GM12878 (cell line): ENCODE measurements at regions not wholly inside any gene's neighbourhood (a gene's known extent, or its start where the extent isn't known, plus 50 kb on each side); places are given as distances from the start of the nearest gene placed in this dataset.

Experiments used
- ATAC-seq: fragments of 200-7000 bp; cut with Tn5 transposase; 3 replicates; pipeline ENCODE4 v1.9.1; 2020; ENCODE audit warnings: mild to moderate bottlenecking, moderate library complexity
- BruUV-seq: library from RNA; stranded (reverse); fragments of 400-500 nt; replicated peaks from 2 replicates; lab custom pipeline; 2021; lab: Mats Ljungman, UMichigan
- CTCF ChIA-PET: fragments of 300-600 bp; sonication (Branson Sonifier 250); formaldehyde crosslinking; extraction: SDS; loops from one replicate; lab custom pipeline; 2021; ENCODE audit warnings: inconsistent platforms; lab: Yijun Ruan, JAX
- POLR2A ChIA-PET: fragments of 350-600 bp; formaldehyde crosslinking; extraction: SDS; loops from one replicate; lab custom pipeline; 2021; ENCODE audit warnings: inconsistent platforms; lab: Charles Lee
- RAD21 ChIA-PET: fragments of 300-600 bp; sonication (Branson Sonifier 250); formaldehyde crosslinking; loops from one replicate; lab custom pipeline; 2023; ENCODE audit warnings: antibody characterized with exemption; ENCODE audit not compliant: unreplicated experiment; lab: Charles Lee
- SMC1A ChIA-PET: fragments of 300-600 bp; sonication (Branson Sonifier 250); formaldehyde crosslinking; loops from one replicate; lab custom pipeline; 2023; ENCODE audit not compliant: unreplicated experiment, uncharacterized antibody; lab: Charles Lee
- DNase-seq: peaks from one replicate; pipeline ENCODE4 v3.0.0-alpha.2; 2011; ENCODE audit warnings: low read depth, low spot score
- FAIRE-seq: peaks from 3 replicates; lab custom pipeline; 2011; peaks lifted over from hg19 to GRCh38; lab: Jason Lieb, UNC
- H2AFZ ChIP-seq: 2 replicates; pipeline ENCODE4 v1.6.0; 2011; ENCODE audit warnings: low read depth, low read length, control low read depth; ENCODE audit not compliant: control insufficient read depth
- H3K27ac ChIP-seq: 2 replicates; pipeline ENCODE4 v1.5.1; 2011; ENCODE audit warnings: control low read depth; ENCODE audit not compliant: control insufficient read depth, insufficient read depth
- H3K27me3 ChIP-seq, 2 experiments: replicated peaks in 1 of 2; 2 replicates each; pipeline versions ENCODE4 v1.6.0 to v1.6.1; 2011; ENCODE audit warnings: low read length in 1 of 2; ENCODE audit not compliant: control insufficient read depth in 2 of 2, insufficient read depth in 2 of 2
- H3K36me3 ChIP-seq, 2 experiments: 2 replicates each; pipeline ENCODE4 v1.5.1; 2011; ENCODE audit warnings: low read length in 1 of 2; ENCODE audit not compliant: control insufficient read depth in 2 of 2, insufficient read depth in 2 of 2
- H3K4me1 ChIP-seq: 2 replicates; pipeline ENCODE4 v1.6.1; 2011; ENCODE audit warnings: mild to moderate bottlenecking, low read length, moderate library complexity, mixed read lengths; ENCODE audit not compliant: control insufficient read depth, insufficient read depth
- H3K4me2 ChIP-seq: 2 replicates; pipeline ENCODE4 v1.6.0; 2011; ENCODE audit warnings: control low read depth; ENCODE audit not compliant: control insufficient read depth, insufficient read depth
- H3K4me3 ChIP-seq: fragments of 200-600 bp; sonication (generic); 2 replicates; pipeline ENCODE4 v1.5.1; 2016
- H3K79me2 ChIP-seq: 2 replicates; pipeline ENCODE4 v1.6.0; 2011; ENCODE audit warnings: low read length; ENCODE audit not compliant: control insufficient read depth, insufficient read depth
- H3K9ac ChIP-seq: 2 replicates; pipeline ENCODE4 v1.8.0; 2011; ENCODE audit warnings: low read length, control low read depth, mixed read lengths; ENCODE audit not compliant: control insufficient read depth, insufficient read depth
- H3K9me3 ChIP-seq: replicated peaks from 3 replicates; pipeline ENCODE4 v1.5.1; 2011; ENCODE audit warnings: mild to moderate bottlenecking, low read length; ENCODE audit not compliant: control insufficient read depth, insufficient read depth
- H4K20me1 ChIP-seq: 2 replicates; pipeline ENCODE4 v1.6.0; 2011; ENCODE audit not compliant: control insufficient read depth, insufficient read depth
- ASH2L ChIP-seq: fragments of 300-600, 200-600 bp; sonication (generic); IDR thresholded peaks from 2 replicates; pipeline ENCODE4 v1.6.1; 2017; ENCODE audit warnings: low read depth, mild to moderate bottlenecking, borderline replicate concordance
- ATF2 ChIP-seq: IDR thresholded peaks from 2 replicates; pipeline ENCODE4 v1.6.1; 2012; ENCODE audit warnings: low read length, inconsistent platforms
- ATF7 ChIP-seq: fragments of 450-650 bp; IDR thresholded peaks from 2 replicates; pipeline ENCODE4 v1.6.1; 2016; ENCODE audit warnings: low read depth, mild to moderate bottlenecking
- CHD4 ChIP-seq: fragments of 200-600 bp; sonication (generic); IDR thresholded peaks from 2 replicates; pipeline ENCODE4 v1.6.1; 2016; ENCODE audit warnings: mild to moderate bottlenecking
- ESRRA ChIP-seq: IDR thresholded peaks from 2 replicates; pipeline ENCODE4 v1.6.1; 2012; ENCODE audit warnings: mild to moderate bottlenecking, low read length, improper control_type of control experiment
- ETV6 ChIP-seq, 2 experiments: fragments of 450-650 bp in 1 of 2; IDR thresholded peaks in 1 of 2; conservative IDR thresholded peaks in 1 of 2; 2 replicates each; pipeline ENCODE4 v1.6.1; 2014; ENCODE audit warnings: antibody characterized with exemption in 1 of 2, borderline replicate concordance in 1 of 2, low read depth in 1 of 2, mild to moderate bottlenecking in 1 of 2, moderate library complexity in 1 of 2
- IKZF1 ChIP-seq: fragments of 450-650 bp; conservative IDR thresholded peaks from 2 replicates; pipeline ENCODE4 v1.6.1; 2017; ENCODE audit warnings: antibody characterized with exemption, mild to moderate bottlenecking
- POLR2AphosphoS2 ChIP-seq: IDR thresholded peaks from 2 replicates; pipeline ENCODE4 v1.6.1; 2011; ENCODE audit warnings: low read depth, mild to moderate bottlenecking, low read length, improper control_type of control experiment, moderate library complexity
- POU2F2 ChIP-seq: IDR thresholded peaks from 3 replicates; pipeline ENCODE4 v1.6.1; 2011; ENCODE audit warnings: low read depth, mild to moderate bottlenecking, low read length, borderline replicate concordance
- RAD51 ChIP-seq: fragments of 450-650 bp; IDR thresholded peaks from 2 replicates; pipeline ENCODE4 v1.6.1; 2016; ENCODE audit warnings: moderate library complexity, mild to moderate bottlenecking, inconsistent platforms
- RFX5 ChIP-seq: IDR thresholded peaks from 2 replicates; pipeline ENCODE4 v1.6.1; 2011; ENCODE audit warnings: low read depth, low read length, improper control_type of control experiment
- TBL1XR1 ChIP-seq: IDR thresholded peaks from 2 replicates; pipeline ENCODE4 v1.6.1; 2012; ENCODE audit warnings: low read depth, low read length, improper control_type of control experiment
- TCF12 ChIP-seq: IDR thresholded peaks from 2 replicates; pipeline ENCODE4 v1.6.1; 2011; ENCODE audit warnings: low read depth, mild to moderate bottlenecking, low read length
- ZBED1 ChIP-seq: IDR thresholded peaks from 2 replicates; pipeline ENCODE4 v1.6.1; 2016; ENCODE audit warnings: borderline replicate concordance
- ZNF384 ChIP-seq: IDR thresholded peaks from 2 replicates; pipeline ENCODE4 v1.6.1; 2012; ENCODE audit warnings: low read depth, mild to moderate bottlenecking, low read length, improper control_type of control experiment, borderline replicate concordance
- ZNF622 ChIP-seq: fragments of 450-650 bp; IDR thresholded peaks from 2 replicates; pipeline ENCODE4 v1.6.1; 2017; ENCODE audit warnings: mild to moderate bottlenecking, inconsistent platforms
- WGBS: methylation state at CpG from one replicate; pipeline ENCODE4 v1.1.6; 2016; ENCODE audit warnings: low lambda C conversion rate; ENCODE audit not compliant: insufficient replicate concordance, insufficient coverage; ENCODE audit errors: missing lambda C conversion rate; 5-methylcytosine and 5-hydroxymethylcytosine counted together
- in situ Hi-C: fragments of 300-500 bp; cut with MboI; formaldehyde crosslinking; loops from 9 replicates; pipeline ENCODE4 v1.14.3; 2018; ENCODE audit warnings: mixed read lengths
- intact Hi-C: fragments of 100-400 bp; cut with micrococcal nuclease; formaldehyde crosslinking; loops from one replicate; pipeline ENCODE4 v1.14.2; 2022; ENCODE audit not compliant: unreplicated experiment
- TF ChIP-seq, protein P1 (sequence below): fragments of 150-350 bp; IDR thresholded peaks from 2 replicates; pipeline ENCODE4 v1.6.1; 2014; ENCODE audit warnings: mild to moderate bottlenecking, low read depth, low read length

DNA sequence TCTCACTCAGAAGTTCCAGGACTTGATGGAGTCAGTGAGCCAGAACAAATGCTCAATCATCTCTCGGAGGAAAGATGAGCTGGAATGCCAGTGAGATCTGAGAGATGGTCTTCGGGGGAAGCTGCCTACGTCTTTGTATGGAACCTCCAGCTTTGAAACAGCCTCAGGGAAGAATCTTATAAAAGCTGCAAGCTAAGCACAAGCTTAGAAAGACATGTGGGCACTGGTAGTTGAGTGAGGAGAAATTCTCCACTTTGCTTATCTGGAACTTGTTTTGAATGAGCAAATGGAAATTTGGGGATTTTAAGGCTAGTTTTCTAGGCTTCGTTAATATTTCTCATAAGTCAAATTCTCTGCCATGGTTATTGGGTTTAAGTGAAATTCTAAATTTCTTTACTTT is 594.4 kb downstream of the QKI start:
- Histone ChIP-seq H4K20me1 (no peaks in the 10 kb centered on the region), H3K27me3 (no peaks in the 10 kb centered on the region), H3K9me3 (no peaks in the 10 kb centered on the region), H3K79me2 (no peaks in the 10 kb centered on the region), H3K4me1 (no peaks in the 10 kb centered on the region), H3K36me3 (no peaks in the 10 kb centered on the region), H3K9ac (no peak overlapping the region), H3K27ac (no peak overlapping the region), H2AFZ (no peak overlapping the region), H3K4me3 (no peak overlapping the region), H3K4me2 (no peak overlapping the region)
- BruUV-seq, result no TSS peak
- in situ Hi-C loops, result no loop called here
- FAIRE-seq, result no peak
- no peak for ATAC-seq
- ChIA-PET RAD21 (interaction anchor here (0.6 kb wide), 1 partner anchor 548 kb away, joined by 3 read pairs; no protein-coding TSS in a partner anchor), POLR2A (no interaction called here), CTCF (no interaction called here), SMC1A (interaction anchor here (0.5 to 0.9 kb wide), 2 partner anchors 13 to 1563 kb away, joined by 3 read pairs; no protein-coding TSS in a partner anchor)
- intact Hi-C loops, result no loop called here
- WGBS, result 29% methylated on average over 4 of the region's 4 CpGs
- no peak for TF ChIP-seq ASH2L
- no peak for TF ChIP-seq ETV6 (conservative IDR thresholded peaks at IDR 0.05 in 1 of 2, IDR thresholded peaks at IDR 0.05 in 1 of 2; ENCODE audit: borderline replicate concordance in 1 of 2, low read depth in 1 of 2)
- DNase-seq, result no peak

DNA sequence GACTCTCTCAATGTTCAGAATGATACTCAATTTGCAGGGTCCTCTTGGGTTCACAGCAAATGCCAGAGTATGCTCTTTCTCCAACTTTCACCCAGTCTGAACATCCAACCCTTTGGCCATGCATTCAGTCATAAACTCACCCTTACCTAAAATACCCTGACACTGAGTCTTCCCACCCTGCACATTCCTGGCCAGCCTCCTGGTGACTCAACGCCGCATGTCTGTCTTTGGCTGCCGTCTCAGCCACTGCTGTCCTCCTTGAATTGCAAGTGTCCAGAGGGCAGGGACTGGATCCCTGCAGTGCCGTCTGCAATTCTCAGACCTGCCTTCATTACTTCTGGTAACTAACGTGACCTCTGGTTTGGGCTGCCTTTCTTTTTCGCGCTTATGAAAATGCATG is 593.4 kb downstream of the QKI start:
- in situ Hi-C loops, result no loop called here
- H3K4me1 ChIP-seq, result no peaks in the 10 kb centered on the region
- BruUV-seq, result no TSS peak
- FAIRE-seq, result no peak
- H3K79me2 ChIP-seq, result no peaks in the 10 kb centered on the region
- WGBS, result 51% methylated on average over 7 of the region's 7 CpGs
- no peak for ATAC-seq
- DNase-seq, result no peak
- no peak overlapping the region for H3K9ac ChIP-seq
- H3K4me2 ChIP-seq, result no peak overlapping the region
- no peak overlapping the region for H2AFZ ChIP-seq
- no peak overlapping the region for H3K27ac ChIP-seq
- H3K4me3 ChIP-seq, result no peak overlapping the region
- no peaks in the 10 kb centered on the region for H3K9me3 ChIP-seq
- H3K36me3 ChIP-seq, result no peaks in the 10 kb centered on the region
- no peaks in the 10 kb centered on the region for H4K20me1 ChIP-seq
- ChIA-PET POLR2A (no interaction called here), CTCF (no interaction called here), RAD21 (no interaction called here), SMC1A (no interaction called here)
- intact Hi-C loops, result no loop called here
- H3K27me3 ChIP-seq, result no peaks in the 10 kb centered on the region
- TF ChIP-seq ESRRA (no peak), CHD4 (no peak), IKZF1 (no peak), ZBED1 (no peak), ATF7 (no peak), RAD51 (no peak), POLR2AphosphoS2 (no peak), POU2F2 (no peak), ATF2 (no peak), TCF12 (no peak), RFX5 (no peak), TBL1XR1 (no peak), ZNF384 (no peak), ZNF622 (no peak)
- TF ChIP-seq, protein P1, sequence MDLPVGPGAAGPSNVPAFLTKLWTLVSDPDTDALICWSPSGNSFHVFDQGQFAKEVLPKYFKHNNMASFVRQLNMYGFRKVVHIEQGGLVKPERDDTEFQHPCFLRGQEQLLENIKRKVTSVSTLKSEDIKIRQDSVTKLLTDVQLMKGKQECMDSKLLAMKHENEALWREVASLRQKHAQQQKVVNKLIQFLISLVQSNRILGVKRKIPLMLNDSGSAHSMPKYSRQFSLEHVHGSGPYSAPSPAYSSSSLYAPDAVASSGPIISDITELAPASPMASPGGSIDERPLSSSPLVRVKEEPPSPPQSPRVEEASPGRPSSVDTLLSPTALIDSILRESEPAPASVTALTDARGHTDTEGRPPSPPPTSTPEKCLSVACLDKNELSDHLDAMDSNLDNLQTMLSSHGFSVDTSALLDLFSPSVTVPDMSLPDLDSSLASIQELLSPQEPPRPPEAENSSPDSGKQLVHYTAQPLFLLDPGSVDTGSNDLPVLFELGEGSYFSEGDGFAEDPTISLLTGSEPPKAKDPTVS, result no peak
